ENCODE measurements at regions not wholly inside any gene's neighbourhood (a gene's known extent, or its start where the extent isn't known, plus 50 kb on each side); places are given as distances from the start of the nearest gene placed in this dataset.

- no peak for TF ChIP-seq CTCF (IDR thresholded peaks at IDR 0.05; ENCODE audit: low read depth, low read length)
- DNase-seq (ENCODE audit: low read depth in 1 of 2, low spot score in 1 of 2) = no peak
Measured at GRCh38 chr5:56581426-56581825, 233.9 kb upstream of the MAP3K1 start.

GRCh38 chr5:56580864-56581263, 234.5 kb upstream of the MAP3K1 start:
- no peaks in the 10 kb centered on the region for H3K9me3 ChIP-seq (ENCODE audit: low read depth)
- peaks cover under 1% of the 10 kb centered on the region for H3K4me1 ChIP-seq (ENCODE audit: low read depth)
- no peak for TF ChIP-seq CTCF (IDR thresholded peaks at IDR 0.05; ENCODE audit: low read depth, low read length)
- no peak for DNase-seq (ENCODE audit: low read depth in 1 of 2, low spot score in 1 of 2)
- H3K27ac ChIP-seq = no peak overlapping the region
- no peak overlapping the region for H3K4me3 ChIP-seq
- no peaks in the 10 kb centered on the region for H3K27me3 ChIP-seq
- no peaks in the 10 kb centered on the region for H3K36me3 ChIP-seq

More at GRCh38 chr5:56581426-56581825, 233.9 kb upstream of the MAP3K1 start:
- Histone ChIP-seq H3K4me3 (no peak overlapping the region), H3K36me3 (no peaks in the 10 kb centered on the region), H3K27me3 (no peaks in the 10 kb centered on the region), H3K4me1 (ENCODE audit: low read depth) (peaks cover 6% of the 10 kb centered on the region), H3K27ac (no peak overlapping the region), H3K9me3 (ENCODE audit: low read depth) (no peaks in the 10 kb centered on the region)

- H3K27me3 ChIP-seq = no peaks in the 10 kb centered on the region
- H3K27ac ChIP-seq = no peak overlapping the region
- no peaks in the 10 kb centered on the region for H3K36me3 ChIP-seq
- H3K4me1 ChIP-seq (ENCODE audit: low read depth) = no peaks in the 10 kb centered on the region
- no peak for DNase-seq (ENCODE audit: low read depth in 1 of 2, low spot score in 1 of 2)
- H3K4me3 ChIP-seq = no peak overlapping the region
- no peak for TF ChIP-seq CTCF (IDR thresholded peaks at IDR 0.05; ENCODE audit: low read depth, low read length)
- H3K9me3 ChIP-seq (ENCODE audit: low read depth) = no peaks in the 10 kb centered on the region
Measured at GRCh38 chr5:56575821-56576220, 239.5 kb upstream of the MAP3K1 start.

GRCh38 chr5:56574778-56575177, 240.6 kb upstream of the MAP3K1 start:
- H3K27ac ChIP-seq = no peak overlapping the region

GRCh38 chr5:56569566-56569965, 245.8 kb upstream of the MAP3K1 start:
- Histone ChIP-seq H3K4me3 (no peak overlapping the region), H3K27me3 (no peaks in the 10 kb centered on the region), H3K36me3 (no peaks in the 10 kb centered on the region), H3K4me1 (ENCODE audit: low read depth) (no peaks in the 10 kb centered on the region), H3K27ac (no peak overlapping the region), H3K9me3 (ENCODE audit: low read depth) (no peaks in the 10 kb centered on the region)
- DNase-seq (ENCODE audit: low read depth in 1 of 2, low spot score in 1 of 2) = peak in 1 of 2 donors; percentile 76
- no peak for TF ChIP-seq CTCF (IDR thresholded peaks at IDR 0.05; ENCODE audit: low read depth, low read length)

More at GRCh38 chr5:56574778-56575177, 240.6 kb upstream of the MAP3K1 start:
- TF ChIP-seq CTCF (IDR thresholded peaks at IDR 0.05; ENCODE audit: low read depth, low read length) = no peak
- DNase-seq (ENCODE audit: low read depth in 1 of 2, low spot score in 1 of 2) = no peak
- no peak overlapping the region for H3K4me3 ChIP-seq
- no peaks in the 10 kb centered on the region for H3K27me3 ChIP-seq
- no peaks in the 10 kb centered on the region for H3K36me3 ChIP-seq
- no peaks in the 10 kb centered on the region for H3K4me1 ChIP-seq (ENCODE audit: low read depth)
- no peaks in the 10 kb centered on the region for H3K9me3 ChIP-seq (ENCODE audit: low read depth)

GRCh38 chr5:56569076-56569475, 246.3 kb upstream of the MAP3K1 start:
- Histone ChIP-seq H3K36me3 (no peaks in the 10 kb centered on the region), H3K4me3 (no peak overlapping the region), H3K27me3 (no peaks in the 10 kb centered on the region), H3K4me1 (ENCODE audit: low read depth) (no peaks in the 10 kb centered on the region), H3K27ac (no peak overlapping the region), H3K9me3 (ENCODE audit: low read depth) (no peaks in the 10 kb centered on the region)
- no peak for TF ChIP-seq CTCF (IDR thresholded peaks at IDR 0.05; ENCODE audit: low read depth, low read length)
- DNase-seq (ENCODE audit: low read depth in 1 of 2, low spot score in 1 of 2) = peak in 1 of 2 donors; percentile 41
